HG03064 (cell line): ENCODE measurements at regions not wholly inside any gene's neighbourhood (a gene's known extent, or its start where the extent isn't known, plus 50 kb on each side); places are given as distances from the start of the nearest gene placed in this dataset.

Source experiments
- ATAC-seq: cut with Tn5 transposase; IDR thresholded peaks from one replicate; pipeline ENCODE4 v1.9.1; 2021; ENCODE audit warnings: low read depth; ENCODE audit not compliant: unreplicated experiment

- ATAC-seq, result no peak
These were observed 76.1 kb downstream of the SLC25A47 start for GRCh38 chr14:100399052-100399849.

- ATAC-seq, result no peak
These were observed 77.0 kb downstream of the SLC25A47 start for GRCh38 chr14:100400115-100400514.

- ATAC-seq, result no peak
These were observed 78.0 kb downstream of the SLC25A47 start for GRCh38 chr14:100401031-100401692.

GRCh38 chr14:100401792-100402191, 78.7 kb downstream of the SLC25A47 start:
- ATAC-seq, result no peak

- ATAC-seq, result no peak
These were observed 79.5 kb downstream of the SLC25A47 start for GRCh38 chr14:100402631-100403030.

GRCh38 chr14:100403105-100403504, 80.0 kb downstream of the SLC25A47 start:
- no peak for ATAC-seq

- ATAC-seq, result no peak
These were observed 80.7 kb downstream of the SLC25A47 start for GRCh38 chr14:100403802-100404365.

- ATAC-seq, result no peak
These were observed 81.3 kb downstream of the SLC25A47 start for GRCh38 chr14:100404419-100404818.

GRCh38 chr14:100405760-100406455, 82.8 kb downstream of the SLC25A47 start:
- no peak for ATAC-seq

- no peak for ATAC-seq
These were observed 83.5 kb downstream of the SLC25A47 start for GRCh38 chr14:100406505-100407131.

- ATAC-seq, result no peak
These were observed 84.4 kb downstream of the SLC25A47 start for GRCh38 chr14:100407376-100408102.

GRCh38 chr14:100408350-100409002, 85.3 kb downstream of the SLC25A47 start:
- ATAC-seq, result no peak

GRCh38 chr14:100409003-100409360, 85.8 kb downstream of the SLC25A47 start:
- no peak for ATAC-seq

GRCh38 chr14:100409651-100410050, 86.5 kb downstream of the SLC25A47 start:
- no peak for ATAC-seq

GRCh38 chr14:100410056-100410565, 87.0 kb downstream of the SLC25A47 start:
- ATAC-seq, result no peak

- ATAC-seq, result no peak
These were observed 90.6 kb downstream of the SLC25A47 start for GRCh38 chr14:100413699-100414098.

- no peak for ATAC-seq
These were observed 92.1 kb downstream of the SLC25A47 start for GRCh38 chr14:100415226-100415625.

- ATAC-seq, result no peak
These were observed 93.0 kb downstream of the SLC25A47 start for GRCh38 chr14:100416081-100416680.
